RPMI8226 (cell line): ENCODE measurements at regions not wholly inside any gene's neighbourhood (a gene's known extent, or its start where the extent isn't known, plus 50 kb on each side); places are given as distances from the start of the nearest gene placed in this dataset.
A peak's percentile ranks its signal among the peaks of the same experiment; 100 is the strongest.
"Not testable (repeated sequence)": the region's sequence is repeated elsewhere in the genome, so short reads cannot be mapped to it uniquely, and the experiment has no call there.

Experiments
- DNase-seq: peaks from one replicate; pipeline ENCODE4 v3.0.0-alpha.2; 2015

DNA sequence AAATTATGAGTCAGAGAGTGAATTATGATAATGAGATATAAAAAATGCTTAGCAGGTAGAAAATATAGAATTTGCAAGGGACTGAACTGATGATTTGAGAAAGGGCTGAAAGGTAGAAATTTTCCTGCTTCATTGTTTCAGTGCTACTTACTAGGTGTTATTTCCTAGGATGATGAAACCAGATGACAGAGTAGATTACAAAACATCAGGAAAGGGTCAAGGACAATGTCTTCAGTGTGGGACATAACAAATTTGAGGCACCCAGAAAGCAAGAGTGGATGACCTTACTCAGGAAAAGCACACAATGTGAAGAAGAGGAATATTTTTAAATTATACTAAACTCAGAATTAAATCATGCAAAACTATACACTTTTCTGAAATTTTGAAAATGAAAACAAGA, 102.1 kb downstream of the SHCBP1 start:
- no peak for DNase-seq

DNA sequence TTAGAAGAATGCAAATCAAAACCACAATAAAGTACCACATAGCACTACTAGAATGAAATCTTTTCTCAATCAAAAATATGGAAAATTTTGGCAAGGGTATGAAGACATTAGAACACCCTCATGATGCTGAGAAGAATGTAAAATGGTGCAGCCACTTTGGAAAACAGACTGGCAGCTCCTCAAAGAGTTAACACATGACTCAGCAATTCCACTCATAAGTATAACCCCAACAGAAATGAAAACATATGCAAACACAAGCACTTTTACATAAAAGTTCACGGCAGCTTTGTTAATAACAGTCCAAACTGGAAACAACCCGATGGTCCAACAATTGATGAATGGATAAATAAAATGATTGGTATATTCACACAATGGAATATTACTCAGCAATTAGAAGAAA, 124.5 kb downstream of the SHCBP1 start:
- DNase-seq: no peak

DNA sequence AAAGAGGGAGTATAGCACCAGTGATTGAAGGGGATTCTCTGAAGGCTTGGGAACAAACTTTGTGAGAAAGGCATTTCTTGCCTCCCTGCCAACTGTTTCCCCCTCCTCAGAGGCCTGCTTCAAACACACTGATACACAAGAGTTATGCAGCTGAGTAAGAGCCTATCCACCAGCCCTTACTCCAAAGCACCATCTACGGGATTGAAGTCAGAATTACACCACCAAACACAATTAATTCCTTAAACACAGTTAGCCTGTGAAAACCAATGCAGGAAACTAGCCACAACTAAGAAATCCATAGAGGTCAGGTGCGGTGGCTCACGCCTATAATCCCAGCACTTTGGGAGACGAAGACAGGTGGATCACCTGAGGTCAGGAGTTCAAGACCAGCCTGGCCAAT, 138.3 kb downstream of the SHCBP1 start:
- DNase-seq: no peak

GRCh38 chr16:46466239-46466638, 154.9 kb downstream of the SHCBP1 start:
- no peak for DNase-seq

- not testable (repeated sequence) for DNase-seq
These were observed 166.4 kb downstream of the SHCBP1 start for GRCh38 chr16:46454801-46455200.

GRCh38 chr16:46428108-46429061, 192.8 kb downstream of the SHCBP1 start:
- no peak for DNase-seq

- DNase-seq: no peak
These were observed 193.7 kb downstream of the SHCBP1 start for GRCh38 chr16:46427340-46428107.

GRCh38 chr16:46426336-46426735, 194.8 kb downstream of the SHCBP1 start:
- DNase-seq: no peak

- DNase-seq: no peak
These were observed 217.2 kb downstream of the SHCBP1 start for GRCh38 chr16:46404028-46404427.

- DNase-seq: not testable (repeated sequence)
These were observed 222.6 kb downstream of the SHCBP1 start for GRCh38 chr16:46398559-46398958.

DNA sequence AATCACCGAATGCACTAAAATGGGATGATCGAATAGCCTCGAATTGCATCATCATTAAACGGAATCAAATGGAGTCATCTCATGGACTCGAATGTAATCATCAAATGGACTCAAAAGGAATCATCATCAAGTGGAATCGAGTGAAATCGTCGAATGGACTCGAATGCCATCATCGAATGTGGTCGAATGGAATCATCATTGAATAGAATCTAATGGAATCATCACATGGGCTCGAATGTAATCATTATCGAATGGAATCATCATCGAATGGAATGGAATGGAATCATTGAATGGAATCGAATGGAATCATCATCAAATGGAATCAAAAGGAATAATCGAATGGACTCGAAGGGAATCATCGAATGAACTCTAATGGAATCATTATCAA, 224.3 kb downstream of the SHCBP1 start:
- not testable (repeated sequence) for DNase-seq

GRCh38 chr16:46396131-46396882, 224.9 kb downstream of the SHCBP1 start:
- not testable (repeated sequence) for DNase-seq

DNA sequence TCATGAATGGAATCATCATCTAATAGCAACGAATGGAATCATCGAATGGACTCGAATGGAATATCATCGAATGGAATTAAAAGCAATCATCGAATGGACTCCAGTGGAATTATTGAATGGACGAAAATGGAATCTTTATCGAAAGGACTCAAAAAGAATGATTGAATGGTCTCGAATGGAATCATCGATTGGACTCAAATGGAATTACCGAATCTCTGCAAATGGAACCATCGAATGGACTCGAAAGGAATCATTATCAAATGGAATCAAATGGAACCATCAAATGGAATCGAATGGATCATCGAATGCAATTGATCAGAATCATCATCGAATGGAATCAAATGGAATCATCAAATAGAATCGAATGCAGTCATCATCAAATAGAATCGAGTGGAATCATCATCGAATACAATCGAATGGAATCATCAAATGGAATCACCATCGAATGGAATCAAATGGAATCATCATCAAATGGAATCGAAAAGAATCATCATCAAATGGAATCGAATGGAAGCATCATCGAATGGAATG, 225.7 kb downstream of the SHCBP1 start:
- DNase-seq: peak; percentile 18

DNA sequence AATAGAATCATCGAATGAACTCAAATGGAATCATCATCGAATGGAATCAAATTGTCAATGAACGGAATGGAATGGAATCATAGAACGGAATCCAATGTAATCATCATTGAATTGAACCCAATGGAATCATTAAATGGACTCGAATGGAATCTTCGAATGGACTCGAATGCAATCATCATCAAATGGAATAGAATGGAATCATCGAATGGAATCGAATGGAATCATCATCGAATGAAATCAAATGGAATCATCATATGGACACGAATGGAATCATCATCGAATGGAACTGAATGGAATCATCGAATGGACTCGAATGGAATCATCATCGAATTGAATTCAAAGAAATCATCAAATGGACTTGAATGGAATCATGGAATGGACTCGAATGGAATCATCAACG, 226.2 kb downstream of the SHCBP1 start:
- not testable (repeated sequence) for DNase-seq

DNA sequence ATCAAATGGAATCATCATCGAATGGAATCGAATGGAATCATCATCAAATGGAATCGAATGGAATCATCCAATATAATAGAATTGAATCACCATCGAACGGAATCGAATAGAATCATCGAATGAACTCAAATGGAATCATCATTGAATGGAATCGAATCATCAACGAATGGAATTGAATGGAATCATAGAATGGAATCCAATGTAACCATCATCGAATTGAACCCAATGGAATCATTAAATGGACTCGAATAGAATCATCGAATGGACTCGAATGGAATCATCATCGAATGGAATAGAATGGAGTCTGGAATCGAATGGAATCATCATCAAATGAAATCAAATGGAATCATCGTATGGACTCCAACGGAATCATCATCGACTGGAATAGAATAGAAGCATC, 227.0 kb downstream of the SHCBP1 start:
- not testable (repeated sequence) for DNase-seq

- DNase-seq: peak; percentile 45
These were observed 228.1 kb downstream of the SHCBP1 start for GRCh38 chr16:46392930-46393722.

DNA sequence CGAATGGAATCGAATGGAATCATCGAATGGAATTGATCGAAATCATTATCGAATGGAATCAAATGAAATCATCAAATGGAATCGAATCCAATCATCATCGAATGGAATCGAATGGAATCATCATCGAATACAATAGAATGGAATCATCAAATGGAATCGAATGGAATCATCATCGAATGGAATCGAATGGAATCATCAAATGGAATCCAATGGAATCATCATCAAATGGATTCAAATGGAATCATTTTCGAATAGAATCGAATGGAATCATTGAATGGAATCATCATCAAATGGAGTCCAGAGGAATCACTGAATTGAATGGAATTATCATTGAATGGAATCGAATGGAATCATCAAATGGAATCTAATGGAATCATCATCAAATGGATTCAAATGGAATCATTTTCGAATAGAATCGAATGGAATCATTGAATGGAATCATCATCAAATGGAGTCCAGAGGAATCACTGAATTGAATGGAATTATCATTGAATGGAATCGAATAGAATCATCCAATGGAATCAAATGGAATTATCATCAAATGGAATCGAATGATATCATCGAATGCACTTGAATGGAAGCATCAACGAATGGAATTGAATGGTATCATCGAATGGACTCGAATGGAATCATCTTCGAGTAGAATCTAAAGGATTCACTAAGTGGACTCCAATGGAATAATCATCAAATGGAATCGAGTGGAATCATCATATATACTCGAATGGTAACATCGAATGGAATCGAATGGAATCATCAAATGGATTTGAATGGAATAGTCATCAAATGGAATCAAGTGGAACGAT, 230.3 kb downstream of the SHCBP1 start:
- peak; percentile 31 for DNase-seq

GRCh38 chr16:46389561-46390041, 231.6 kb downstream of the SHCBP1 start:
- peak; percentile 86 for DNase-seq

DNA sequence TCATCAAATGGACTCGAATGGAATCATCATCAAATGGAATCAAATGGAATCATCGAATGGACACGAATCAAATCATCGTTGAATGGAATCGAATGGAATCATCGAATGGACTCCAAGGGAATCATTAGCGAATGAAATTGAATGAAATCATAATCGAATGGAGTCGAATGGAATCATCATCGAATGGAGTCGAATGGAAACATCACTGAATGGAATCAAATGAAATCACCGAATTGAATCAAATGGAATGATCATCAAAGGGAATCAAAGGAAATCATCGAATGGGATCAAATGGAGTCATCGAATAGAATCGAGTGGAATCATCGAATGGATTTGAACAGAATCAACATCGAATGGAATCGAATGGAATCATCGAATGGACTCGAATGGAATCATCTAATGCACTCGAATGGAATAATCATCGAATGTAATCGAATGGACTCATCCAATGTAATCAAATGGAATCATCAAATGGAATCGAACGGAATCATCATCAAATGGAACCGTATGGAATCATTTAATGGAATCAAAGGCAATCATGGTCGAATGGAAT, 232.2 kb downstream of the SHCBP1 start:
- DNase-seq: not testable (repeated sequence)

- DNase-seq: not testable (repeated sequence)
These were observed 232.8 kb downstream of the SHCBP1 start for GRCh38 chr16:46388354-46388753.

- DNase-seq: not testable (repeated sequence)
These were observed 233.5 kb downstream of the SHCBP1 start for GRCh38 chr16:46387720-46388119.
